SK-N-SH (cell line): ENCODE measurements at regions not wholly inside any gene's neighbourhood (a gene's known extent, or its start where the extent isn't known, plus 50 kb on each side); places are given as distances from the start of the nearest gene placed in this dataset.

Source experiments
- EP300 ChIP-seq, 2 experiments: IDR thresholded peaks; 2 replicates each; pipeline versions ENCODE4 v1.4.0 to v1.6.1; 2012; ENCODE audit warnings: borderline replicate concordance in 1 of 2, low read depth in 1 of 2, low read length in 1 of 2
- RAD21 ChIP-seq: IDR thresholded peaks from 2 replicates; pipeline ENCODE4 v1.6.1; 2012; ENCODE audit warnings: mild to moderate bottlenecking, low read length

DNA sequence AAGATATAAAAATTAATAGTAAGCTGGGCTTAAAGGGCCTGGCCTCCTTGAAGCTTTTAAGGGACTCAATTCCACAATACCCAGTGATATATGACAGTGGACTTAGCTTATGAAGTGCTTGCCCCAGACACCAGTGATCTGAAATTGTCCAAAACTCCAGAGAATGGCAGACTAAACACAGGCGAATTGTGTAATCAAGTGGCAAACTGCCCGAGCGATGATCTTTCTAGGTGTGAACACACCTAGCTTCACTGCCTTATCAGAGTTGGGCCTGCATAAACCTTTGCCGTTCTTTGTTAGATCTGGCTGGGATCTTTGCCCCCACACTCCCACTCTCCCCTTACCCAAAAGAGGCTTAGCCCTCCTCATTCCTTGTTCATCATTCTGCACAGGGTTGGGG lies 62.5 kb upstream of the SH3RF1 start:
- TF ChIP-seq EP300 (IDR thresholded peaks at IDR 0.05; ENCODE audit: borderline replicate concordance in 1 of 2, low read depth in 1 of 2, low read length in 1 of 2) (no peak), RAD21 (no peak)
